Activated T-cell treated with anti-CD3 and anti-CD28 coated beads for 1 hour (primary cell): ENCODE measurements at regions not wholly inside any gene's neighbourhood (a gene's known extent, or its start where the extent isn't known, plus 50 kb on each side); places are given as distances from the start of the nearest gene placed in this dataset.

ENCODE experiments used
- DNase-seq: peaks from one replicate; pipeline ENCODE4 v3.0.0-alpha.2; 2020; ENCODE audit warnings: low read depth

GRCh38 chr6:21816231-21816630 is 222.7 kb downstream of the SOX4 start:
- no peak for DNase-seq

GRCh38 chr6:21820442-21820841 is 226.9 kb downstream of the SOX4 start:
- DNase-seq, result no peak

- no peak for DNase-seq
Measured at GRCh38 chr6:21823371-21823770, 229.8 kb downstream of the SOX4 start.

- DNase-seq, result no peak
Measured at GRCh38 chr6:21824431-21825177, 231.1 kb downstream of the SOX4 start.

- no peak for DNase-seq
Measured at GRCh38 chr6:21826023-21826422, 232.5 kb downstream of the SOX4 start.

- DNase-seq, result no peak
Measured at GRCh38 chr6:21826904-21827303, 233.4 kb downstream of the SOX4 start.

- DNase-seq, result no peak
Measured at GRCh38 chr6:21827425-21828202, 234.1 kb downstream of the SOX4 start.

- DNase-seq, result no peak
Measured at GRCh38 chr6:21828704-21829103, 235.2 kb downstream of the SOX4 start.

GRCh38 chr6:21829126-21829525 is 235.6 kb downstream of the SOX4 start:
- no peak for DNase-seq

GRCh38 chr6:21831521-21832291 is 238.2 kb downstream of the SOX4 start:
- DNase-seq, result no peak

GRCh38 chr6:21836277-21836676 is 242.7 kb downstream of the SOX4 start:
- no peak for DNase-seq

- no peak for DNase-seq
Measured at GRCh38 chr6:21836772-21837425, 243.3 kb downstream of the SOX4 start.

GRCh38 chr6:21840428-21840827 is 246.9 kb downstream of the SOX4 start:
- no peak for DNase-seq

GRCh38 chr6:21842875-21843645 is 249.5 kb downstream of the SOX4 start:
- DNase-seq, result no peak

GRCh38 chr6:21844120-21844917 is 250.8 kb downstream of the SOX4 start:
- no peak for DNase-seq

GRCh38 chr6:21845018-21845417 is 251.5 kb downstream of the SOX4 start:
- DNase-seq, result no peak

GRCh38 chr6:21845439-21846140 is 252.0 kb downstream of the SOX4 start:
- DNase-seq, result no peak

GRCh38 chr6:21846541-21847451 is 253.2 kb downstream of the SOX4 start:
- DNase-seq, result no peak
